NCI-H446 (cell line): ENCODE measurements at regions not wholly inside any gene's neighbourhood (a gene's known extent, or its start where the extent isn't known, plus 50 kb on each side); places are given as distances from the start of the nearest gene placed in this dataset.

Source experiments
- DNase-seq, 2 experiments: peaks; one replicate each; lab custom pipeline; 2025; lab: John Stamatoyannopoulos, UW

GRCh38 chr2:198347946-198348345 is 543.6 kb downstream of the PLCL1 start:
- DNase-seq: no peak

GRCh38 chr2:198347349-198347748 is 543.0 kb downstream of the PLCL1 start:
- no peak for DNase-seq

GRCh38 chr2:198343471-198343870 is 539.1 kb downstream of the PLCL1 start:
- no peak for DNase-seq

GRCh38 chr2:198340846-198341245 is 536.5 kb downstream of the PLCL1 start:
- DNase-seq: no peak

GRCh38 chr2:198339116-198339515 is 534.7 kb downstream of the PLCL1 start:
- DNase-seq: no peak

GRCh38 chr2:198337368-198337767 is 533.0 kb downstream of the PLCL1 start:
- no peak for DNase-seq

GRCh38 chr2:198328454-198328853 is 524.1 kb downstream of the PLCL1 start:
- DNase-seq: no peak

GRCh38 chr2:198327526-198327925 is 523.1 kb downstream of the PLCL1 start:
- DNase-seq: no peak

GRCh38 chr2:198326431-198326830 is 522.0 kb downstream of the PLCL1 start:
- DNase-seq: no peak

- no peak for DNase-seq
Measured at GRCh38 chr2:198325359-198325758, 521.0 kb downstream of the PLCL1 start.

- DNase-seq: no peak
Measured at GRCh38 chr2:198324071-198324470, 519.7 kb downstream of the PLCL1 start.

- no peak for DNase-seq
Measured at GRCh38 chr2:198322275-198322674, 517.9 kb downstream of the PLCL1 start.

- DNase-seq: no peak
Measured at GRCh38 chr2:198321522-198322088, 517.2 kb downstream of the PLCL1 start.

GRCh38 chr2:198316852-198317396 is 512.5 kb downstream of the PLCL1 start:
- DNase-seq: no peak

GRCh38 chr2:198315791-198316630 is 511.6 kb downstream of the PLCL1 start:
- DNase-seq: no peak

GRCh38 chr2:198314559-198315153 is 510.3 kb downstream of the PLCL1 start:
- DNase-seq: peak in 1 of 2 experiments; percentile 27

- no peak for DNase-seq
Measured at GRCh38 chr2:198312596-198313483, 508.4 kb downstream of the PLCL1 start.

- no peak for DNase-seq
Measured at GRCh38 chr2:198311020-198311419, 506.6 kb downstream of the PLCL1 start.

GRCh38 chr2:198309673-198310280 is 505.4 kb downstream of the PLCL1 start:
- peak; percentile 7 to 60 for DNase-seq

- no peak for DNase-seq
Measured at GRCh38 chr2:198309081-198309480, 504.7 kb downstream of the PLCL1 start.

- no peak for DNase-seq
Measured at GRCh38 chr2:198308368-198308767, 504.0 kb downstream of the PLCL1 start.
